ENCODE measurements at regions not wholly inside any gene's neighbourhood (a gene's known extent, or its start where the extent isn't known, plus 50 kb on each side); places are given as distances from the start of the nearest gene placed in this dataset.

GRCh38 chr2:76280686-76281085 lies 570.0 kb upstream of the GCFC2 start:
- TF ChIP-seq ZNF230 (CRISPR knock-in tag; IDR thresholded peaks at IDR 0.05) = no peak
- TF ChIP-seq ARNT (IDR thresholded peaks at IDR 0.05) = no peak
- TF ChIP-seq THYN1 (CRISPR knock-in tag; IDR thresholded peaks at IDR 0.05; ENCODE audit: borderline replicate concordance, low read depth) = no peak
- in situ Hi-C loops (cut with HindIII; ENCODE audit: extremely low pct_ligation_motif_present, low pct_unique_long_range_greater_than_20kb) = no loop called here
- no peak overlapping the region for H2AFZ ChIP-seq (ENCODE audit: low read length)

GRCh38 chr2:76279142-76279541 lies 568.4 kb upstream of the GCFC2 start:
- 47% methylated on average over 4 of the region's 4 CpGs for WGBS (ENCODE audit: low lambda C conversion rate)
- H3K9me3 ChIP-seq (ENCODE audit: low read length) = no peaks in the 10 kb centered on the region
- intact Hi-C loops (cut with micrococcal nuclease; ENCODE audit: unreplicated experiment) = no loop called here
- no TSS peak for BruUV-seq (replicated peaks)
- in situ Hi-C loops (cut with HindIII; ENCODE audit: extremely low pct_ligation_motif_present, low pct_unique_long_range_greater_than_20kb) = no loop called here
- H3K4me3 ChIP-seq (replicated peaks in 1 of 3; ENCODE audit: insufficient read depth in 1 of 3, low read depth in 2 of 3, low read length in 3 of 3) = no peak overlapping the region
- H3K27me3 ChIP-seq (ENCODE audit: control insufficient read depth in 1 of 2, insufficient read depth in 2 of 2, low read length in 2 of 2) = no peaks in the 10 kb centered on the region
- FAIRE-seq (no peak), DNase-seq (ENCODE audit: low spot score) (no peak), ATAC-seq (no peak)
- H2AFZ ChIP-seq (ENCODE audit: low read length) = no peak overlapping the region
- no peak overlapping the region for H3K27ac ChIP-seq (ENCODE audit: extremely low read length, insufficient read depth, low read length)
- H3K36me3 ChIP-seq (replicated peaks in 1 of 2; ENCODE audit: control insufficient read depth in 1 of 2, insufficient read depth in 2 of 2, low read length in 2 of 2) = no peaks in the 10 kb centered on the region
- H3K4me2 ChIP-seq (ENCODE audit: low read depth, low read length) = no peak overlapping the region
- no peaks in the 10 kb centered on the region for H4K20me1 ChIP-seq (ENCODE audit: insufficient read depth, low read length)
- ChIA-PET CTCF (ENCODE audit: low intra/inter-chr PET ratio, low total read pairs) (no interaction called here), POLR2A (no interaction called here)
- no peaks in the 10 kb centered on the region for H3K4me1 ChIP-seq (ENCODE audit: insufficient read depth, low read length)
- H3K9ac ChIP-seq (ENCODE audit: insufficient read depth, low read depth, low read length) = no peak overlapping the region
- no peaks in the 10 kb centered on the region for H3K79me2 ChIP-seq (ENCODE audit: insufficient read depth, low read length)
- TF ChIP-seq ZFP36 (IDR thresholded peaks at IDR 0.05; ENCODE audit: borderline replicate concordance, low read depth, low read length, partially characterized antibody) (no peak), HNRNPH1 (optimal IDR thresholded peaks at IDR 0.05; ENCODE audit: low read depth, low read length) (no peak), MAFK (conservative IDR thresholded peaks at IDR 0.05 in 1 of 2, IDR thresholded peaks at IDR 0.05 in 1 of 2; ENCODE audit: low read length in 2 of 2) (peak; percentile 66 to 79), ZBTB1 (CRISPR knock-in tag; IDR thresholded peaks at IDR 0.05; ENCODE audit: borderline replicate concordance) (no peak), TFDP2 (CRISPR knock-in tag; IDR thresholded peaks at IDR 0.05) (no peak), HNF1B (CRISPR knock-in tag; IDR thresholded peaks at IDR 0.05) (no peak), SNAI1 (CRISPR knock-in tag; IDR thresholded peaks at IDR 0.05; ENCODE audit: borderline replicate concordance) (no peak), ATM (IDR thresholded peaks at IDR 0.05; ENCODE audit: borderline replicate concordance) (no peak), ZFP62 (CRISPR knock-in tag; IDR thresholded peaks at IDR 0.05) (no peak), ZFY (CRISPR knock-in tag; IDR thresholded peaks at IDR 0.05) (no peak), RFX1 (IDR thresholded peaks at IDR 0.05) (no peak), ZNF367 (CRISPR knock-in tag; IDR thresholded peaks at IDR 0.05; ENCODE audit: borderline replicate concordance) (no peak)

More at GRCh38 chr2:76280686-76281085, 570.0 kb upstream of the GCFC2 start:
- CTCF ChIA-PET (ENCODE audit: low intra/inter-chr PET ratio, low total read pairs) = no interaction called here
- Histone ChIP-seq H4K20me1 (ENCODE audit: insufficient read depth, low read length) (no peaks in the 10 kb centered on the region), H3K36me3 (replicated peaks in 1 of 2; ENCODE audit: control insufficient read depth in 1 of 2, insufficient read depth in 2 of 2, low read length in 2 of 2) (no peaks in the 10 kb centered on the region), H3K27me3 (ENCODE audit: control insufficient read depth in 1 of 2, insufficient read depth in 2 of 2, low read length in 2 of 2) (no peaks in the 10 kb centered on the region), H3K9me3 (ENCODE audit: low read length) (no peaks in the 10 kb centered on the region), H3K9ac (ENCODE audit: insufficient read depth, low read depth, low read length) (no peak overlapping the region), H3K79me2 (ENCODE audit: insufficient read depth, low read length) (no peaks in the 10 kb centered on the region), H3K4me2 (ENCODE audit: low read depth, low read length) (no peak overlapping the region), H3K4me3 (replicated peaks in 1 of 3; ENCODE audit: insufficient read depth in 1 of 3, low read depth in 2 of 3, low read length in 3 of 3) (no peak overlapping the region), H3K27ac (ENCODE audit: extremely low read length, insufficient read depth, low read length) (no peak overlapping the region), H3K4me1 (ENCODE audit: insufficient read depth, low read length) (no peaks in the 10 kb centered on the region)
- intact Hi-C loops (cut with micrococcal nuclease; ENCODE audit: unreplicated experiment) = no loop called here
- no TSS peak for BruUV-seq (replicated peaks)
- FAIRE-seq (no peak), DNase-seq (ENCODE audit: low spot score) (no peak), ATAC-seq (no peak)
- POLR2A ChIA-PET = no interaction called here
- WGBS (ENCODE audit: low lambda C conversion rate) = 0% methylated on average over 2 of the region's 2 CpGs
